Panc1 (cell line): ENCODE measurements at regions not wholly inside any gene's neighbourhood (a gene's known extent, or its start where the extent isn't known, plus 50 kb on each side); places are given as distances from the start of the nearest gene placed in this dataset.

ENCODE experiments used
- CTCF ChIP-seq: fragments of 450-650 bp; IDR thresholded peaks from 2 replicates; pipeline ENCODE4 v1.5.1; 2017; ENCODE audit warnings: mild to moderate bottlenecking
- POLR2AphosphoS5 ChIP-seq: IDR thresholded peaks from 2 replicates; pipeline ENCODE4 v1.6.1; 2012; ENCODE audit warnings: mild to moderate bottlenecking, low read depth, low read length, moderate library complexity
- REST ChIP-seq, 2 experiments: IDR thresholded peaks; 2 replicates each; pipeline ENCODE4 v1.6.1; 2011 to 2012; ENCODE audit warnings: low read depth in 2 of 2, control low read depth in 1 of 2, low read length in 1 of 2, mild to moderate bottlenecking in 1 of 2, moderate library complexity in 1 of 2; ENCODE audit not compliant: insufficient read depth in 1 of 2
- SIN3A ChIP-seq: IDR thresholded peaks from 2 replicates; pipeline ENCODE4 v1.6.1; 2012; ENCODE audit warnings: low read depth, mild to moderate bottlenecking, low read length, moderate library complexity, borderline replicate concordance; ENCODE audit not compliant: insufficient read depth
- TCF7L2 ChIP-seq: IDR thresholded peaks from 2 replicates; pipeline ENCODE4 v1.6.1; 2011; ENCODE audit warnings: mild to moderate bottlenecking, low read depth, low read length, inconsistent platforms

- no peak for TF ChIP-seq CTCF
- no peak for TF ChIP-seq SIN3A
- TF ChIP-seq POLR2AphosphoS5: no peak
- TF ChIP-seq REST (IDR thresholded peaks at IDR 0.05; ENCODE audit: insufficient read depth in 1 of 2, low read depth in 2 of 2, low read length in 1 of 2): no peak
- no peak for TF ChIP-seq TCF7L2
Observed at GRCh38 chr14:30450631-30451545, 108.1 kb upstream of the G2E3 start.
